K562 (cell line): ENCODE measurements at regions not wholly inside any gene's neighbourhood (a gene's known extent, or its start where the extent isn't known, plus 50 kb on each side); places are given as distances from the start of the nearest gene placed in this dataset.

Experiments used
- ATAC-seq: fragments of 200-7000 bp; cut with Tn5 transposase; 3 replicates; pipeline ENCODE4 v1.9.1; 2020; ENCODE audit warnings: moderate library complexity
- BruUV-seq: library from RNA; stranded (reverse); fragments of 400-500 nt; replicated peaks from 2 replicates; lab custom pipeline; 2021; lab: Mats Ljungman, UMichigan
- CTCF ChIA-PET: fragments of 300-600 bp; formaldehyde crosslinking; extraction: SDS; loops from one replicate; lab custom pipeline; 2021; ENCODE audit warnings: low intra/inter-chr PET ratio; lab: Yijun Ruan, JAX
- POLR2A ChIA-PET: fragments of 300-600, 350-650 bp; sonication (Branson Sonifier 250); formaldehyde crosslinking; extraction: SDS; loops from one replicate; lab custom pipeline; 2021; ENCODE audit warnings: antibody characterized with exemption, inconsistent platforms; lab: Yijun Ruan, JAX
- DNase-seq, 4 experiments: peaks; one replicate each; pipeline versions ENCODE4 v3.0.0 to v3.0.0-alpha.2; 2011 to 2018; ENCODE audit warnings: low spot score in 3 of 4, mixed read lengths in 3 of 4; ENCODE audit errors: extremely low read depth in 1 of 4
- FAIRE-seq: peaks from 2 replicates; lab custom pipeline; 2011; peaks lifted over from hg19 to GRCh38; lab: Jason Lieb, UNC
- H2AFZ ChIP-seq: 2 replicates; pipeline ENCODE4 v1.6.0; 2011; ENCODE audit warnings: low read depth, low read length, control low read depth, inconsistent platforms
- H3K27ac ChIP-seq: fragments of 200-600 bp; 3 replicates; pipeline ENCODE4 v1.8.0; 2011; ENCODE audit warnings: low read depth, mild to moderate bottlenecking, control low read depth, inconsistent platforms, low read length, moderate library complexity, mixed read lengths; ENCODE audit errors: extremely low read depth
- H3K27me3 ChIP-seq, 2 experiments: fragments of 300-600 bp in 1 of 2; 2 replicates in 1 of 2; 3 replicates in 1 of 2; pipeline versions ENCODE4 v1.6.0 to v1.8.0; 2011; ENCODE audit warnings: inconsistent platforms in 2 of 2, low read length in 2 of 2, mild to moderate bottlenecking in 1 of 2, mixed read lengths in 1 of 2, moderate library complexity in 1 of 2; ENCODE audit not compliant: control insufficient read depth in 2 of 2, insufficient read depth in 2 of 2
- H3K36me3 ChIP-seq: fragments of 300-600 bp; 3 replicates; pipeline ENCODE4 v1.8.0; 2011; ENCODE audit warnings: mild to moderate bottlenecking, low read length, inconsistent platforms; ENCODE audit not compliant: control insufficient read depth, insufficient read depth
- H3K4me1 ChIP-seq, 2 experiments: fragments of 200-600 bp in 1 of 2; replicated peaks in 1 of 2; 2 replicates in 1 of 2; 3 replicates in 1 of 2; pipeline versions ENCODE4 v1.5.1 to v1.8.0; 2011; ENCODE audit warnings: inconsistent platforms in 2 of 2, low read length in 2 of 2, mild to moderate bottlenecking in 1 of 2, mixed read lengths in 1 of 2, moderate library complexity in 1 of 2; ENCODE audit not compliant: control insufficient read depth in 2 of 2, insufficient read depth in 2 of 2
- H3K4me2 ChIP-seq: 2 replicates; pipeline ENCODE4 v1.6.1; 2011; ENCODE audit warnings: low read length, control low read depth, inconsistent platforms, mixed read lengths; ENCODE audit not compliant: insufficient read depth
- H3K4me3 ChIP-seq: fragments of 200-600 bp; sonication (generic), shearing (Covaris generic); 2 replicates; pipeline ENCODE4 v1.5.1; 2016; ENCODE audit warnings: control low read depth, inconsistent platforms
- H3K79me2 ChIP-seq: fragments of 200-600 bp; 3 replicates; pipeline ENCODE4 v1.8.0; 2011; ENCODE audit warnings: low read length, inconsistent platforms; ENCODE audit not compliant: control insufficient read depth, insufficient read depth
- H3K9ac ChIP-seq, 2 experiments: 2 replicates each; pipeline versions ENCODE4 v1.6.0 to v1.6.1; 2011; ENCODE audit warnings: low read depth in 2 of 2, low read length in 2 of 2, control low read depth in 1 of 2, inconsistent platforms in 1 of 2, mild to moderate bottlenecking in 1 of 2, mixed read lengths in 1 of 2; ENCODE audit not compliant: insufficient read depth in 1 of 2
- H3K9me1 ChIP-seq: one replicate; pipeline ENCODE4 v1.6.0; 2011; ENCODE audit warnings: inconsistent platforms, mild to moderate bottlenecking, low read length, moderate library complexity; ENCODE audit not compliant: control insufficient read depth, insufficient read depth
- H3K9me3 ChIP-seq: replicated peaks from 2 replicates; pipeline ENCODE4 v1.5.1; 2011; ENCODE audit warnings: low read depth, low read length, inconsistent platforms; ENCODE audit not compliant: control insufficient read depth, insufficient read depth
- H4K20me1 ChIP-seq: replicated peaks from 2 replicates; pipeline ENCODE4 v1.6.1; 2011; ENCODE audit warnings: low read length, inconsistent platforms, mixed read lengths; ENCODE audit not compliant: control insufficient read depth, insufficient read depth
- FOS ChIP-seq: IDR thresholded peaks from 3 replicates; pipeline ENCODE4 v1.6.1; 2011; ENCODE audit not compliant: insufficient read length; ENCODE audit errors: extremely low read depth
- GMEB1 ChIP-seq: fragments of 250-450 bp; sonication (Bioruptor Pico); IDR thresholded peaks from 2 replicates; pipeline ENCODE4 v1.4.0; 2020; ENCODE audit warnings: mild to moderate bottlenecking
- HCFC1 ChIP-seq: IDR thresholded peaks from 2 replicates; pipeline ENCODE4 v1.6.1; 2012; ENCODE audit warnings: low read depth, low read length, improper control_type of control experiment
- HDAC3 ChIP-seq: fragments of 450-650 bp; IDR thresholded peaks from 2 replicates; pipeline ENCODE4 v1.6.1; 2018; ENCODE audit warnings: borderline replicate concordance, mild to moderate bottlenecking, moderate library complexity; ENCODE audit not compliant: partially characterized antibody
- KHSRP ChIP-seq: fragments of 450-650 bp; IDR thresholded peaks from 2 replicates; pipeline ENCODE4 v1.6.1; 2017
- LARP7 ChIP-seq: fragments of 450-650 bp; IDR thresholded peaks from 2 replicates; pipeline ENCODE4 v1.6.1; 2016
- MITF ChIP-seq: IDR thresholded peaks from 2 replicates; pipeline ENCODE4 v1.6.1; 2014; ENCODE audit warnings: antibody characterized with exemption
- MNT ChIP-seq, 2 experiments: fragments of 450-650 bp; conservative IDR thresholded peaks; 2 replicates each; pipeline ENCODE4 v1.6.1; 2017; ENCODE audit warnings: mild to moderate bottlenecking in 2 of 2, moderate library complexity in 2 of 2
- NCOA1 ChIP-seq: fragments of 450-650 bp; IDR thresholded peaks from 2 replicates; pipeline ENCODE4 v1.6.1; 2016; ENCODE audit warnings: low read depth
- PHB2 ChIP-seq: fragments of 450-650 bp; IDR thresholded peaks from 2 replicates; pipeline ENCODE4 v1.6.1; 2017; ENCODE audit warnings: low read depth
- SOX6 ChIP-seq: fragments of 450-650 bp; IDR thresholded peaks from 2 replicates; pipeline ENCODE4 v1.6.1; 2014; ENCODE audit warnings: mild to moderate bottlenecking
- SREBF2 ChIP-seq: sonication (generic); formaldehyde crosslinking; IDR thresholded peaks from 2 replicates; pipeline ENCODE4 v1.4.0; 2020; ENCODE audit warnings: mild to moderate bottlenecking, missing genetic modification reagents
- TGIF2 ChIP-seq: sonication (generic); formaldehyde crosslinking; IDR thresholded peaks from 2 replicates; pipeline ENCODE4 v1.8.1; 2022; ENCODE audit warnings: mild to moderate bottlenecking, missing genetic modification reagents, moderate library complexity
- ZBTB17 ChIP-seq: fragments of 450-650 bp; formaldehyde crosslinking; IDR thresholded peaks from 2 replicates; pipeline ENCODE4 v1.4.0; 2020; ENCODE audit warnings: mild to moderate bottlenecking
- ZEB2 ChIP-seq: fragments of 450-650 bp; IDR thresholded peaks from 2 replicates; pipeline ENCODE4 v1.6.1; 2016
- ZNF232 ChIP-seq: sonication (generic); formaldehyde crosslinking; IDR thresholded peaks from 2 replicates; pipeline ENCODE4 v1.8.0; 2022; ENCODE audit warnings: mild to moderate bottlenecking, missing genetic modification reagents
- ZSCAN32 ChIP-seq: fragments of 450-650 bp; formaldehyde crosslinking; IDR thresholded peaks from 2 replicates; pipeline ENCODE4 v1.4.0; 2020; ENCODE audit warnings: mild to moderate bottlenecking, moderate library complexity
- WGBS: fragments of 100-300 bp; shearing (Covaris generic); methylation state at CpG from one replicate; pipeline ENCODE4 v1.1.6; 2016; ENCODE audit warnings: low coverage, mixed read lengths; ENCODE audit not compliant: insufficient coverage; ENCODE audit errors: missing lambda C conversion rate; 5-methylcytosine and 5-hydroxymethylcytosine counted together
- in situ Hi-C: fragments of 300-500 bp; cut with MboI; formaldehyde crosslinking; loops from 4 replicates; pipeline ENCODE4 v1.15.0; 2018; ENCODE audit warnings: inconsistent platforms, mixed read lengths
- intact Hi-C: fragments of 100-400 bp; cut with micrococcal nuclease; formaldehyde crosslinking; loops from 2 replicates; pipeline ENCODE4 v1.14.2; 2022

- BruUV-seq = no TSS peak
- Histone ChIP-seq H3K9ac (no peak overlapping the region), H3K4me2 (no peak overlapping the region), H3K4me3 (no peak overlapping the region), H3K4me1 (no peaks in the 10 kb centered on the region), H4K20me1 (no peaks in the 10 kb centered on the region; the same call in 1 of the 2 replicates), H3K27me3 (peaks cover 8 to 23% of the 10 kb centered on the region in 2 experiments; a peak in 4 of 5 replicates), H3K9me1 (no peaks in the 10 kb centered on the region), H3K9me3 (no peaks in the 10 kb centered on the region), H3K79me2 (no peaks in the 10 kb centered on the region), H3K36me3 (no peaks in the 10 kb centered on the region), H2AFZ (no peak overlapping the region), H3K27ac (no peak overlapping the region)
- WGBS = 0% methylated on average over 8 of the region's 9 CpGs
- POLR2A ChIA-PET = no interaction called here
- CTCF ChIA-PET = no interaction called here
- intact Hi-C loops (no loop called here), in situ Hi-C loops (no loop called here)
- ATAC-seq = no peak
- TF ChIP-seq ZNF232 (CRISPR knock-in tag) (no peak), SOX6 (no peak), SREBF2 (no peak), FOS (no peak), LARP7 (no peak), KHSRP (no peak), PHB2 (no peak), MNT (conservative IDR thresholded peaks at IDR 0.05) (no peak), ZEB2 (no peak), HCFC1 (no peak), NCOA1 (no peak), ZBTB17 (no peak), ZSCAN32 (CRISPR knock-in tag) (no peak), TGIF2 (no peak), MITF (no peak), GMEB1 (CRISPR knock-in tag) (no peak), HDAC3 (no peak)
- no peak for FAIRE-seq
- DNase-seq = no peak
Measured at GRCh38 chr16:73171380-73171779, 123.5 kb upstream of the ZFHX3 start.
